KMS-11 (cell line): ENCODE measurements at regions not wholly inside any gene's neighbourhood (a gene's known extent, or its start where the extent isn't known, plus 50 kb on each side); places are given as distances from the start of the nearest gene placed in this dataset.
A peak's percentile ranks its signal among the peaks of the same experiment; 100 is the strongest.

Experiments
- H2AFZ ChIP-seq: fragments of 200-600 bp; sonication (generic); 2 replicates; pipeline ENCODE4 v1.6.1; 2016; ENCODE audit warnings: antibody characterized with exemption, mixed run types, low read depth
- H3K27ac ChIP-seq: fragments of 200-600 bp; sonication (generic); 2 replicates; pipeline ENCODE4 v1.6.1; 2016; ENCODE audit warnings: mild to moderate bottlenecking, mixed run types
- H3K27me3 ChIP-seq: fragments of 200-600 bp; sonication (generic); 2 replicates; pipeline ENCODE4 v1.6.1; 2017; ENCODE audit warnings: mild to moderate bottlenecking, low read depth, mixed run types, moderate library complexity; ENCODE audit not compliant: insufficient read depth
- H3K36me3 ChIP-seq: fragments of 200-600 bp; sonication (generic); 2 replicates; pipeline ENCODE4 v1.6.1; 2017; ENCODE audit warnings: mild to moderate bottlenecking, mixed run types; ENCODE audit not compliant: insufficient read depth
- H3K4me1 ChIP-seq: fragments of 200-600 bp; sonication (generic); 2 replicates; pipeline ENCODE4 v1.6.1; 2016; ENCODE audit warnings: mild to moderate bottlenecking, low read depth, mixed run types; ENCODE audit not compliant: poor library complexity, severe bottlenecking
- H3K4me2 ChIP-seq: fragments of 200-600 bp; sonication (generic); 2 replicates; pipeline ENCODE4 v1.7.0; 2016; ENCODE audit warnings: mild to moderate bottlenecking, mixed run types
- H3K4me3 ChIP-seq: fragments of 200-600 bp; sonication (generic); IDR thresholded peaks from 2 replicates; pipeline ENCODE4 v1.6.1; 2017; ENCODE audit warnings: low read depth, low read length, mixed read lengths; ENCODE audit not compliant: insufficient read depth
- H3K79me2 ChIP-seq: fragments of 200-600 bp; sonication (generic); 2 replicates; pipeline ENCODE4 v1.6.1; 2016; ENCODE audit warnings: low read depth, mixed run types; ENCODE audit not compliant: insufficient read depth
- H3K9ac ChIP-seq: fragments of 200-600 bp; sonication (generic); 2 replicates; pipeline ENCODE4 v1.6.1; 2016; ENCODE audit warnings: mild to moderate bottlenecking, mixed run types
- H4K20me1 ChIP-seq: fragments of 200-600 bp; sonication (generic); 2 replicates; pipeline ENCODE4 v1.6.1; 2016; ENCODE audit warnings: mild to moderate bottlenecking, mixed run types; ENCODE audit not compliant: insufficient read depth
- CTCF ChIP-seq: fragments of 200-600 bp; sonication (generic); conservative IDR thresholded peaks from 2 replicates; pipeline ENCODE4 v1.6.1; 2017; ENCODE audit warnings: low read depth, mild to moderate bottlenecking, antibody characterized with exemption, low read length, moderate library complexity, mixed read lengths

GRCh38 chr11:17152306-17152705, 55.5 kb downstream of the PIK3C2A start:
- TF ChIP-seq CTCF, result no peak
- H3K4me2 ChIP-seq, result no peak overlapping the region
- no peak overlapping the region for H2AFZ ChIP-seq
- H3K9ac ChIP-seq, result no peak overlapping the region
- no peaks in the 10 kb centered on the region for H4K20me1 ChIP-seq
- no peak overlapping the region for H3K27ac ChIP-seq
- H3K4me1 ChIP-seq, result peaks cover 86% of the 10 kb centered on the region
- H3K4me3 ChIP-seq, result no peak overlapping the region
- no peaks in the 10 kb centered on the region; the same call in 1 of the 2 replicates for H3K79me2 ChIP-seq
- H3K36me3 ChIP-seq, result no peaks in the 10 kb centered on the region
- H3K27me3 ChIP-seq, result no peaks in the 10 kb centered on the region

- no peaks in the 10 kb centered on the region for H4K20me1 ChIP-seq
- H3K79me2 ChIP-seq, result no peaks in the 10 kb centered on the region
- no peak overlapping the region for H2AFZ ChIP-seq
- no peaks in the 10 kb centered on the region for H3K36me3 ChIP-seq
- no peak overlapping the region for H3K4me2 ChIP-seq
- H3K27me3 ChIP-seq, result no peaks in the 10 kb centered on the region
- no peak for TF ChIP-seq CTCF
- H3K4me1 ChIP-seq, result peaks cover 86% of the 10 kb centered on the region
- no peak overlapping the region for H3K27ac ChIP-seq
- H3K9ac ChIP-seq, result no peak overlapping the region
- H3K4me3 ChIP-seq, result no peak overlapping the region
Measured at GRCh38 chr11:17150521-17150920, 57.3 kb downstream of the PIK3C2A start.

- Histone ChIP-seq H3K9ac (no peak overlapping the region), H3K4me1 (peaks cover 86% of the 10 kb centered on the region), H3K27ac (no peak overlapping the region), H3K4me3 (no peak overlapping the region), H3K36me3 (no peaks in the 10 kb centered on the region), H3K27me3 (no peaks in the 10 kb centered on the region), H3K4me2 (peak overlapping the region; percentile 37; the same call in 1 of the 2 replicates), H4K20me1 (no peaks in the 10 kb centered on the region), H3K79me2 (no peaks in the 10 kb centered on the region), H2AFZ (no peak overlapping the region)
- no peak for TF ChIP-seq CTCF
Measured at GRCh38 chr11:17148536-17148935, 59.2 kb downstream of the PIK3C2A start.

- H3K36me3 ChIP-seq, result no peaks in the 10 kb centered on the region
- H3K4me2 ChIP-seq, result peak overlapping the region; percentile 86
- no peak for TF ChIP-seq CTCF
- no peaks in the 10 kb centered on the region for H4K20me1 ChIP-seq
- peaks cover 90% of the 10 kb centered on the region for H3K4me1 ChIP-seq
- no peak overlapping the region for H3K9ac ChIP-seq
- no peaks in the 10 kb centered on the region for H3K27me3 ChIP-seq
- no peak overlapping the region for H2AFZ ChIP-seq
- no peak overlapping the region for H3K4me3 ChIP-seq
- no peaks in the 10 kb centered on the region for H3K79me2 ChIP-seq
- peak overlapping the region; percentile 49 for H3K27ac ChIP-seq
Measured at GRCh38 chr11:17145972-17146371, 61.8 kb downstream of the PIK3C2A start.
